GM21619 (cell line): ENCODE measurements at regions not wholly inside any gene's neighbourhood (a gene's known extent, or its start where the extent isn't known, plus 50 kb on each side); places are given as distances from the start of the nearest gene placed in this dataset.

Experiments
- ATAC-seq: cut with Tn5 transposase; IDR thresholded peaks from one replicate; pipeline ENCODE4 v1.9.1; 2021; ENCODE audit not compliant: unreplicated experiment

DNA sequence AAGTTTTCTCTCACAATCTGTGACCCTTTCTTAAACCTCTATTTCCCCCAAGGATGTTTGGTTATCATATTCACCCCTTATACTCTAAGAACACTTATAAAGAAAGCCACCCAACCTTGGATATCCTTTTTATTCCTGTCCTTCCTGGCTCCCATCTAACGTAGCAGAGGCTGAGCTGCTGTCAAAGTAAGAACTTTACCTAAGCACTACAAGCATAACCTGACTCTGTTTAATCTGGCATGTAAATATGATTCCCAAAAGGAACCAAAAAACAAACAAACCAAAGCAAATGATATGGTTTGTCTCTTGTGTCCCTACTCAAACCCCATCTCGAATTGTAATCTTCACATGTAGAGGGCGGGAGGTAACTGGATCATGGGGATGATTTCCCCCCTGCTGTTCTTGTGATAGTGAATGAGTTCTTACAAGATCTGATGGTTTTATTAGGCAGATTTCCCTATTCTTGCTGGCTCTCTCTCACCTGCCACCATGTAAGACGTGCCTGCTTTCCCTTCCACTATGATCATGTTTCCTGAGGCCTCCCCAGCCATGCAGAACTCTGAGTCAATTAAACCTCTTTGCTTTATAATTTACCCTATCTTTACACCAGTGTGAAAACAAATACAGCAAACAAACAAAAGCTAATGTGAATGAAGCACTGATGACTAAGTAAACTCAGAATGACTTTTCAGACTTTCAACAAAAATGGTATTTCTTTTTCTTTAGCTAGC is 72.7 kb upstream of the SPOPL start:
- ATAC-seq = no peak

DNA sequence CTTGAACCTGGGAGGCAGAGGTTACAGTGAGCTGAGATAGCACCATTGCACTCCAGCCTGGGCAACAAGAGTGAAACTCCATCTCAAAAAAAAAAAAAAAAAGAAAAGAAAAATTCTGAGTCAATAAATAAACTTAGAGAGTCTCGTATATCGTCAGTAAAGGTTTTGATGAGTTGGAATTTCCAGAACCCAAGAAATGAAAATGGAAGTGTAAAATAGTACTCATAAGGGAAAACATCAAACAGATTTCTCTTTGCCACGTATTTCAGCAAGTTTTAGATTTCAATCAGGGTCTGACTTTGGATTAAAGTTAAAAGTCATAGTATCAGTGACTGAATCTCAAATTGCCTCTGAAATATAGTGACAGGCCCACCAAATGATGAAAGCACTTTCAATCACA is 71.4 kb upstream of the SPOPL start:
- no peak for ATAC-seq

DNA sequence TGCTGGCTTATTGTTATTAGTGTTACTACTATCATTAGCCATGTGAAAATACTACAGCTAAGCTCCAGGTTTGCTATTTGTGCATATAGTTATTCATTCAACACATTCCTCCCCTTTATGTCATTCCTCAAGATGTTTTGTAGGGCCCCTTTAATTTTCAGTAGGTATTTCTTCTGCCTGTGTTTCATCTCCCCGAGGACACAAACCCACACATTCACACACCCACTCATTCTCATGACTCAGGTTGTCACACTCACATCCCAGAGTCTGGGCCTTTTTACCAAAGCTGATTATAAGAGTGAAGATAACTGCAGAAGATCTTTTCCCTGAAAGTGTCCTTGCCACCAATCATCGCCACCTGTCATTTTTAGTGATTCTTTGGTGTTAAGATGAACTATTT is 68.6 kb upstream of the SPOPL start:
- ATAC-seq = no peak

DNA sequence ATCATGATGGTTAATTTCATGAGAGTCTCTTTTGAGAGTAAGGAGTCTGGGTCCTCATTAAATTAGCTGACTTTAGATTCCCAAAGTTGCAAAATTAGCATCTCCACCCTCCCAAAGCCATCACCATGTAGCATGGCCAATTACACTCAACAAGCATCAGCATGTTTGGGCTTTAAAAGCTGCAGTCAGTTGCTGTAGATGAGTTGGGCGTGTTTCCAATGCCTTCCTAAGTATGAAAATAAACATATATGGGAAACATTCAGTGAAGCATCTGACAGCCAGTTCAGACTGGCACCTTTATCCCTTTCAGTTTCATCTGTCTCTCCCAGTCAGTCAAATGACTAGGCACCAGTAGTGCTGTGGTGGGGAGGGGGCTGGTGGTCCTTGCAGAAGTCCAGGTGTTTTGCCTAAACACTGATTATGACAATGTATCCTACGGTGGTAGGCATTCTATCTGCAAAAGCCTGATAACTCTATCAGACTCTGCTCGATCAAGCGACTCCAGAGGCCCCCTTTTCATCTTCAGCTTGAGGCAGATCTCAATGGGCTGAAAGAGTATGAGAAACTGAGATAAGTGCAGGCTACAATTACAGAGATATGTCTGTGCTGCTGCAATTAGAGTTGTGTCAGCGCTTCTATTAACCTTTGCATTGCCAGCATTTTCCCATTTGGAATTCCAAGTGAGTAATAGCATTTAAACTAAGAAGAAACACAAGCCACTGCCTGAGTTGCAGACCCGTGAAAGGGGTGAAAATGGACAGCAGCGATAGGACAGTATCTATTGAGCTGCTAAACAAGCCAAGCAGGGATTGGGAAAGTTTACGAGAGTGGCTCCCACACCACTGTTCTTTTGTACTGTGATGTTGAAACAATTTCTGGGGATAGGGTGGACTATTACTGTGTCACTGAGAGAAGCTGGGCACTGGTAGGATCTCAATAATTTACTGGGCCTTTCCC is 67.3 kb upstream of the SPOPL start:
- ATAC-seq = no peak

DNA sequence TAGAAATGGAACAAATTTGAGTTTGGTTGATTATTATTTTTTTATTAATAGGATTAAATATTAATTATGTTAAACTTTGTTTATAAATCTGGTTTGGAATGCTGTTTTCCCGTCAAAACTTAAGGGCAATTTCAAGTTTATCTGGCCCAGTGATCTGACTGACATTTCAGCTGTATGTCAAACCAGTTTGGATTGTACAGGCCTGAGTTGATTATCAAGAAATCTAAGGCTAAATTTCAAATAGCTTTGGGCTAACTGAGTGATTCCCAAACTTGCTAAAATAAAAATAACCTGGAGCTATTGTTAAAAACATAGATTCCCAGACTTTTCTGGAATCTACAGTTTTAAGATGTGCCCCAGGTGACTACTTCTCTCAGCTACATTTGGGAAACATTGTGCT is 65.9 kb upstream of the SPOPL start:
- no peak for ATAC-seq

DNA sequence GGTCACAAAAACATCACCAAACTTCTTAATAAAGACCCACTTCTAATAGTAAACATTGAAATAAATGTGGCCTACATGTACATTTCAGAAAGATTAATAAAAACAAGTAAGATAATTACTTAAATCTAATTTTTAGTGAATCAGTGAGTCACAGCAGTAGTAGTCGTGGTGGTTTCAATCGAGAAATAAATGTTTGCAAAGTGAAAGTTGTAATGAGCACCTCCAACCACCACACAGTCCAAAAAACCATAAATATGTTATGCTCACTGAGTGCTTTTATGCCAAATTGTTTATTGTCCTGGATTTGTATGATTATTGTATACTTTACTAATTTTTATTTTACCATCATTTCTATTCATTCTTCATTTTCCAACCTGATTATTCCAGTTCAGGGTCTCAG is 61.8 kb upstream of the SPOPL start:
- no peak for ATAC-seq

DNA sequence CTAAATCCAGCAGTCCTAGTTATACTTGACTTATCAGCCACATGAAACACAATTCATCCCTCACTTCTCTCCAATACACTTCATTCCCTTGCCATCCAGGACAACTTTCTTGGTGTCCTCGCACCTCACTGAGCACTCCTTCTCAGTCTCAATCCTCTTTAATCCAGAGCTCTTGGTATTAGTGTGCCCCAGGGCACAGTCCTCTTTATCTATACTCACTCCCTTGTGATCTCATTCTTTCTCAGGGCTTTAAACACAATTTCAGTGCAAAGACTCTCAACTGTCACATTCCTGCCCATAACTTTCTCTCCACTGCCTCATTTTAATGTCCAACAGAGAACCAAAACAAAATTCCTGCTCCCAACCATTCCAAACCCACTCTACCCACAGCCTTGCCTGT is 60.8 kb upstream of the SPOPL start:
- no peak for ATAC-seq

DNA sequence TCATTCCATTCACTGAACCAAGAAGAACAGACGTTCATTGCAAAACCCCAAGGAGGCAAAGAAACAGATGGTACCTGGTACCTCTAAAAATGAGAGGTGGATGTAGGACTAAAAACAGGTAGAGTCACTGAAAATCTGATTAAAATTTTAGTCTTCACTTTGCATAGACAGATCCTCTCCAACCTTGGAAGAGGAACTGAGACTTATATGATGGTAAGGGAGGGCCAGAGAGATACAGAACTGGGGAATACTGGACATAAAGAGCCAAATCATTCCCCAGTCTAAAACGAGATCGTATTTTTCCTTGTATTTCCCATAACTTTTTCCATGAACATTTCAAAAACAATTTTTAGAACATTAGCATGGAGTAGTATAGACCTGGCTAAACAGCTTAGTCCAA is 59.7 kb upstream of the SPOPL start:
- ATAC-seq = no peak

DNA sequence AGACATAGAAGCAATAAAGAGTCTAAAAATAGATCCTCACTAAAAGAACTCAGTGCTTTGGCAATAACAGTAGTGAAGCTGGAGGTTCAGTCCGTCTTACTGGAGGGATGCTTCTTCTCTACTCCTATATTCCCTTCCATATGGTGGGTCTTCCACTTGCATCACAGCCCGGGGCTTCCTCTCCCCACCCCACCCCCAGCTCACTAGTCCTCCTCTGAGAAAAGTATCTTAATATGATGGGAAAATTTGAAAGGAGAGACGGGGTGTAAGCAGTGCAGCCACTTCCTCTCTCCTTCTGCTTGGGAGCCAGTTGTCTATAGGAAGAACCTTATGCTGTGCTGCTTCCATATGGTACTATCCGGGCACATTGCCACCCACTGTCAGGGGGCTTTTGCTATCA is 57.2 kb upstream of the SPOPL start:
- no peak for ATAC-seq

DNA sequence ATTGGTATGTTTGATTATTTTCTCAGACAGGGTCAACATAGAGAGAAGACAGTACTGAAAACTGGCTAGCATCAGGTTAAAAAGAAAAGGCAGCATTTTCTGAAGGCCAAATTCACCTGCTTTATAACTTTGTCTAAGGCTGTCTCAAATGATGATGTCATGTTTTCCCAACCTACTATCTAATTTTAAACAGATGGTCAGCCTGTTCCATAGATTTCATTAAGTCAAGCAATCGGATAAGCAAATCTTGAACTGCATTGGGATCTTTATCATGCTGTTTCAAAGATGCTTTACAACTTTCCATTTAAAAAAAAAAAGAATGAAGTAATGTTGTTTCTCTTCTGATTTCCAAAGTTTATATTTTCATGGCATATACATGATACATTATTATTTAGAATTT is 56.3 kb upstream of the SPOPL start:
- ATAC-seq = no peak

DNA sequence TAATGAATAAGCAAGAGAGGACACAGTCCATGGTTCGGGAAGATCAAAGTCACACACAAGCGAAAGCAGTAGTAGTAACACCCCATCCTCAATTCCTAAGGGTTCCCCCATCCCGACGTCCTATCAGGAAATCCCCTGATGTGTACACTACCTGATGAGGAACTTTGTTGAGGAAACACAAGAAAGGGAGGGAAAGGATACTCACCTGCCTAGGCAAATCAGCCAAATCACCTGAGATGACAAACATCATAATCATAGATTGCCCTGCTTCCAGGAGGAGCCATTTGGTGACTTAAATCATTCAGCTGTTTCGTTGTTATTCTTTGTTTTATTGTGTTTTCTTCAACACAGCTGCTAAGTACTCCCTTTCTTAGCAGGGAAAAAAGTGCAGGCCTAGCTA is 55.5 kb upstream of the SPOPL start:
- no peak for ATAC-seq

DNA sequence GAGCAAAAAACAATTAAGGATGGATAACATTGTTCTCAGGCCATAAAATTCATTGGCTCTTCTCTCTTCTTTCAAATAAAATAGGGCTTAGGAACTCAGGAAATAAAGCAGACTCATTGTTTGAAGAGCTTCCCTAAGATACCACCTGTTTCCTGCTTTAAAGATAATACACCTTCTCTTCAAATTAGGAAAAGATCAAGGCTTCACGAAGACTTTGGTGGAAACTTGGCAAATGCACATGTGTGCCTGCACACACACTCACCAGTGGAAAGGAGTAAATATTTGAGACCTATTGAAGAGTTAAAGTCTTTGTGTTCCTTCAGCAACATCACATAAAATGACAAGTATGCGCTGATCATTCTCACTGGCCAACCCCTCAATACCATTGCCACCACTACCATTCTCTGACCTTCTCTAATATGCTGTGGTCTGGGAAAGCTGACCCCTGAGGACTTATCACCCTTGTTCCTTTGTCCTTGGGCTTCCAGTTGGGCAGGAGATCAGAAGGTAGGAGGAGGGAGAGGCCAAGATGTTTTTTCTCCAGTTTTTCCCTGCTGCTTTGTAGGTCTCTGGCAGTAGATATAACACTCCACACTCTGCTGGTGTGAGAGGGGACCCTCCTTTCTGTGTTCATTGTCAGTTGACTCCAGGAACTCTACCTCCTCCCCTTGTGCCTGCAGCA is 53.5 kb upstream of the SPOPL start:
- no peak for ATAC-seq
